Subcutaneous abdominal adipose tissue (tissue), 5 donors: ENCODE measurements at regions not wholly inside any gene's neighbourhood (a gene's known extent, or its start where the extent isn't known, plus 50 kb on each side); places are given as distances from the start of the nearest gene placed in this dataset.
A peak's percentile ranks its signal among the peaks of the same experiment; 100 is the strongest.

Experiments
- H3K27ac ChIP-seq: one replicate; pipeline ENCODE4 v1.7.0; 2013; ENCODE audit warnings: low read depth, mild to moderate bottlenecking, inconsistent platforms, low read length, moderate library complexity
- H3K27me3 ChIP-seq, 5 donors: one replicate each; pipeline ENCODE4 v1.7.0; 2013; ENCODE audit warnings: low read length in 5 of 5, inconsistent platforms in 1 of 5; ENCODE audit not compliant: control insufficient read depth in 5 of 5, insufficient read depth in 4 of 5
- H3K36me3 ChIP-seq, 5 donors: one replicate each; pipeline ENCODE4 v1.7.0; 2013; ENCODE audit warnings: low read length in 5 of 5; ENCODE audit not compliant: control insufficient read depth in 5 of 5, insufficient read depth in 5 of 5
- H3K4me1 ChIP-seq, 5 donors: one replicate each; pipeline ENCODE4 v1.7.0; 2013; ENCODE audit warnings: low read length in 5 of 5, mild to moderate bottlenecking in 3 of 5, moderate library complexity in 1 of 5; ENCODE audit not compliant: control insufficient read depth in 5 of 5, insufficient read depth in 5 of 5
- H3K4me3 ChIP-seq, 5 donors: one replicate each; pipeline ENCODE4 v1.7.0; 2013; ENCODE audit warnings: low read length in 5 of 5, low read depth in 1 of 5
- H3K9ac ChIP-seq, 5 donors: one replicate each; pipeline ENCODE4 v1.7.0; 2013; ENCODE audit warnings: low read length in 5 of 5, mild to moderate bottlenecking in 4 of 5, moderate library complexity in 3 of 5
- H3K9me3 ChIP-seq, 5 donors: one replicate each; pipeline ENCODE4 v1.7.0; 2013; ENCODE audit warnings: low read length in 5 of 5; ENCODE audit not compliant: control insufficient read depth in 5 of 5
- donor health status: healthy.
- donor health status: healthy.
- donor health status: healthy.
- donor health status: healthy.
- donor health status: healthy.

GRCh38 chr1:39085174-39085573 lies 59.0 kb downstream of the NDUFS5 start:
- H3K36me3 ChIP-seq, result no peaks in the 10 kb centered on the region
- H3K27me3 ChIP-seq, result peaks cover 0 to 9% (median 3%) of the 10 kb centered on the region in 5 donors
- H3K4me3 ChIP-seq, result no peak overlapping the region
- H3K4me1 ChIP-seq, result peaks cover 4 to 49% (median 44%) of the 10 kb centered on the region in 5 donors
- H3K9ac ChIP-seq, result no peak overlapping the region
- H3K27ac ChIP-seq, result no peak overlapping the region
- H3K9me3 ChIP-seq, result no peaks in the 10 kb centered on the region

DNA sequence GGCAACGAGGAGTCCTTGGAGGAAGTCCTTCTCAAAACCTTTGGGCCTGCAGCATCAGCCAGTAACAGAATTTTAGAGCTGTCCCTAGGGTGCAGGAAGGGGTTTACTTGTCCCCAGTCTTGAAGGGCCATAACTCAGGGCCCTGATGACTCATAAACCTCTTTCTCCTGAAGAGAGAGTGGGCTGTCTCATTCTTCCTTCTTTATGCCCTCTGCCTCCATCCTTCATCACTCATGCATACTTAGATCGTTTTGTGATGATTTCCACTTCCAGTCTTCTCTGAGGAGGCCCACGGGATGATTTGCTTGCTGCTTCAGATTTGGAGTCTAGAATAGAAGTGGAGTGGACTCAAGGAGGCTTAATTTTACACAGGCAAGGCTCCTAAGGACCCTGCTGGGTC lies 60.2 kb downstream of the NDUFS5 start:
- Histone ChIP-seq H3K4me1 (peaks cover 4 to 51% (median 43%) of the 10 kb centered on the region in 5 donors), H3K9ac (no peak overlapping the region), H3K36me3 (no peaks in the 10 kb centered on the region), H3K9me3 (no peaks in the 10 kb centered on the region), H3K4me3 (no peak overlapping the region), H3K27ac (peak overlapping the region; percentile 63), H3K27me3 (peaks cover 0 to 5% (median 3%) of the 10 kb centered on the region in 5 donors)

GRCh38 chr1:39086865-39087409 lies 60.8 kb downstream of the NDUFS5 start:
- Histone ChIP-seq H3K4me3 (no peak overlapping the region), H3K9ac (peak overlapping the region in 1 of 5 donors; percentile 57), H3K36me3 (no peaks in the 10 kb centered on the region), H3K9me3 (no peaks in the 10 kb centered on the region), H3K27ac (peak overlapping the region; percentile 63), H3K27me3 (peaks cover 0 to 5% (median 3%) of the 10 kb centered on the region in 5 donors), H3K4me1 (peaks cover 4 to 48% (median 45%) of the 10 kb centered on the region in 5 donors)

- H3K9ac ChIP-seq, result peak overlapping the region in 1 of 5 donors; percentile 57
- no peaks in the 10 kb centered on the region for H3K36me3 ChIP-seq
- peak overlapping the region; percentile 63 for H3K27ac ChIP-seq
- no peaks in the 10 kb centered on the region for H3K9me3 ChIP-seq
- peaks cover 4 to 47% (median 45%) of the 10 kb centered on the region in 5 donors for H3K4me1 ChIP-seq
- no peak overlapping the region for H3K4me3 ChIP-seq
- peaks cover 0 to 3% (median 1%) of the 10 kb centered on the region in 5 donors for H3K27me3 ChIP-seq
These were observed 61.3 kb downstream of the NDUFS5 start for GRCh38 chr1:39087435-39087834.

- Histone ChIP-seq H3K36me3 (no peaks in the 10 kb centered on the region), H3K27me3 (no peaks in the 10 kb centered on the region), H3K27ac (peak overlapping the region; percentile 74), H3K9ac (no peak overlapping the region), H3K4me3 (no peak overlapping the region), H3K9me3 (no peaks in the 10 kb centered on the region), H3K4me1 (peaks cover 4 to 40% (median 39%) of the 10 kb centered on the region in 5 donors)
These were observed 62.5 kb downstream of the NDUFS5 start for GRCh38 chr1:39088658-39089057.

- H3K4me1 ChIP-seq, result peaks cover 4 to 40% (median 37%) of the 10 kb centered on the region in 5 donors
- peak overlapping the region; percentile 74 for H3K27ac ChIP-seq
- no peaks in the 10 kb centered on the region for H3K27me3 ChIP-seq
- H3K36me3 ChIP-seq, result peaks cover 0 to 3% (median 0%) of the 10 kb centered on the region in 5 donors
- peak overlapping the region in 1 of 5 donors; percentile 60 for H3K9ac ChIP-seq
- no peaks in the 10 kb centered on the region for H3K9me3 ChIP-seq
- no peak overlapping the region for H3K4me3 ChIP-seq
These were observed 63.9 kb downstream of the NDUFS5 start for GRCh38 chr1:39089931-39090521.

- Histone ChIP-seq H3K9ac (peak overlapping the region in 2 of 5 donors; percentile 20 to 60), H3K4me1 (peaks cover 4 to 39% (median 35%) of the 10 kb centered on the region in 5 donors), H3K36me3 (peaks cover 0 to 3% (median 0%) of the 10 kb centered on the region in 5 donors), H3K27ac (peak overlapping the region; percentile 74), H3K9me3 (no peaks in the 10 kb centered on the region), H3K27me3 (no peaks in the 10 kb centered on the region), H3K4me3 (no peak overlapping the region)
These were observed 64.7 kb downstream of the NDUFS5 start for GRCh38 chr1:39090757-39091380.

- no peak overlapping the region for H3K4me3 ChIP-seq
- no peaks in the 10 kb centered on the region for H3K9me3 ChIP-seq
- peaks cover 4 to 32% (median 24%) of the 10 kb centered on the region in 5 donors for H3K4me1 ChIP-seq
- H3K27ac ChIP-seq, result no peak overlapping the region
- peaks cover 0 to 3% (median 0%) of the 10 kb centered on the region in 5 donors for H3K36me3 ChIP-seq
- no peaks in the 10 kb centered on the region for H3K27me3 ChIP-seq
- H3K9ac ChIP-seq, result peak overlapping the region in 3 of 5 donors; percentile 0 to 48 (median 24)
These were observed 65.9 kb downstream of the NDUFS5 start for GRCh38 chr1:39091845-39092645.

GRCh38 chr1:39094685-39095084 lies 68.5 kb downstream of the NDUFS5 start:
- H3K27ac ChIP-seq, result no peak overlapping the region
- no peak overlapping the region for H3K9ac ChIP-seq
- no peaks in the 10 kb centered on the region for H3K27me3 ChIP-seq
- no peaks in the 10 kb centered on the region for H3K9me3 ChIP-seq
- H3K4me1 ChIP-seq, result peaks cover 4 to 26% (median 21%) of the 10 kb centered on the region in 5 donors
- no peak overlapping the region for H3K4me3 ChIP-seq
- peaks cover 0 to 3% (median 0%) of the 10 kb centered on the region in 5 donors for H3K36me3 ChIP-seq
